H1 (cell line): ENCODE measurements at regions not wholly inside any gene's neighbourhood (a gene's known extent, or its start where the extent isn't known, plus 50 kb on each side); places are given as distances from the start of the nearest gene placed in this dataset.
A peak's percentile ranks its signal among the peaks of the same experiment; 100 is the strongest.

Experiments used
- CTCF ChIA-PET: fragments of 300-600 bp; sonication (Branson Sonifier 250); formaldehyde crosslinking; loops from one replicate; lab custom pipeline; 2021; ENCODE audit not compliant: partially characterized antibody; lab: Charles Lee
- POLR2A ChIA-PET: fragments of 300-600 bp; sonication (Branson Sonifier 250); formaldehyde crosslinking; loops from one replicate; lab custom pipeline; 2021; ENCODE audit warnings: inconsistent platforms; ENCODE audit not compliant: partially characterized antibody; lab: Charles Lee
- DNase-seq, 2 experiments: peaks; one replicate each; pipeline versions ENCODE4 v3.0.0 to v3.0.0-alpha.2; 2010 to 2022; ENCODE audit warnings: low spot score in 2 of 2, low read depth in 1 of 2, mixed read lengths in 1 of 2
- FAIRE-seq: peaks from 2 replicates; lab custom pipeline; 2011; peaks lifted over from hg19 to GRCh38; lab: Jason Lieb, UNC
- H2AFZ ChIP-seq: 2 replicates; pipeline ENCODE4 v1.8.1; 2012; ENCODE audit warnings: low read length, inconsistent platforms
- H2AK5ac ChIP-seq: 2 replicates; pipeline ENCODE4 v1.6.1; 2013; ENCODE audit warnings: low read depth, low read length
- H2BK120ac ChIP-seq: replicated peaks from 2 replicates; pipeline ENCODE3; 2013; ENCODE audit warnings: low read depth, low read length, inconsistent platforms
- H2BK12ac ChIP-seq: 2 replicates; pipeline ENCODE4 v1.6.1; 2013; ENCODE audit warnings: low read depth, low read length
- H2BK15ac ChIP-seq: 2 replicates; pipeline ENCODE4 v1.6.1; 2013; ENCODE audit warnings: low read length
- H2BK20ac ChIP-seq: 2 replicates; pipeline ENCODE4 v1.6.1; 2013; ENCODE audit warnings: low read length
- H2BK5ac ChIP-seq: 2 replicates; pipeline ENCODE4 v1.6.1; 2013; ENCODE audit warnings: low read depth, low read length
- H3K14ac ChIP-seq: 2 replicates; pipeline ENCODE4 v1.6.1; 2013; ENCODE audit warnings: inconsistent platforms; ENCODE audit not compliant: insufficient read length
- H3K18ac ChIP-seq: 2 replicates; pipeline ENCODE4 v1.6.1; 2013; ENCODE audit warnings: low read length; ENCODE audit errors: extremely low read depth
- H3K23ac ChIP-seq: 2 replicates; pipeline ENCODE4 v1.6.1; 2013; ENCODE audit warnings: inconsistent platforms; ENCODE audit not compliant: insufficient read length
- H3K23me2 ChIP-seq: 2 replicates; pipeline ENCODE4 v1.6.1; 2013; ENCODE audit warnings: low read depth, low read length
- H3K27ac ChIP-seq: 2 replicates; pipeline ENCODE4 v1.6.1; 2011; ENCODE audit warnings: low read depth, low read length, inconsistent platforms
- H3K27me3 ChIP-seq, 4 experiments: replicated peaks in 1 of 4; 1 replicate in 1 of 4; 2 replicates in 3 of 4; pipeline versions ENCODE4 v1.6.1 to v1.8.1; 2011 to 2013; ENCODE audit warnings: low read length in 3 of 4, mild to moderate bottlenecking in 3 of 4, inconsistent platforms in 2 of 4, mixed read lengths in 2 of 4, moderate library complexity in 1 of 4; ENCODE audit not compliant: control insufficient read depth in 3 of 4, insufficient read depth in 3 of 4; ENCODE audit errors: extremely low read depth in 1 of 4
- H3K36me3 ChIP-seq, 4 experiments: 2 replicates each; pipeline versions ENCODE4 v1.6.1 to v1.8.1; 2011 to 2013; ENCODE audit warnings: mild to moderate bottlenecking in 4 of 4, low read length in 3 of 4, moderate library complexity in 2 of 4, control low read depth in 1 of 4, inconsistent platforms in 1 of 4; ENCODE audit not compliant: insufficient read depth in 4 of 4, control insufficient read depth in 2 of 4
- H3K4ac ChIP-seq: replicated peaks from 2 replicates; pipeline ENCODE3; 2013; ENCODE audit warnings: low read length, low read depth, mixed read lengths, inconsistent platforms; ENCODE audit not compliant: insufficient read length
- H3K4me1 ChIP-seq, 4 experiments: replicated peaks in 1 of 4; 1 replicate in 1 of 4; 2 replicates in 3 of 4; pipeline versions ENCODE4 v1.6.1 to v1.8.1; 2011 to 2013; ENCODE audit warnings: low read length in 3 of 4, inconsistent platforms in 2 of 4, mixed read lengths in 1 of 4; ENCODE audit not compliant: insufficient read depth in 4 of 4, control insufficient read depth in 3 of 4
- H3K4me2 ChIP-seq, 2 experiments: 2 replicates each; pipeline versions ENCODE4 v1.6.1 to v1.8.1; 2011 to 2013; ENCODE audit warnings: low read depth in 2 of 2, low read length in 2 of 2, control low read depth in 1 of 2, inconsistent platforms in 1 of 2, mild to moderate bottlenecking in 1 of 2; ENCODE audit not compliant: insufficient read depth in 1 of 2
- H3K4me3 ChIP-seq, 4 experiments: fragments of 200-600, 300-600 bp in 1 of 4; sonication (generic), shearing (Covaris generic), sonication (Bioruptor Twin) in 1 of 4; 2 replicates each; pipeline versions ENCODE4 v1.5.1 to v1.8.1; 2011 to 2016; ENCODE audit warnings: low read length in 4 of 4, low read depth in 3 of 4, control low read depth in 2 of 4, inconsistent platforms in 2 of 4, mild to moderate bottlenecking in 2 of 4, mixed read lengths in 1 of 4, moderate library complexity in 1 of 4; ENCODE audit not compliant: insufficient read depth in 2 of 4; ENCODE audit errors: extremely low read depth in 1 of 4
- H3K56ac ChIP-seq: replicated peaks from 2 replicates; pipeline ENCODE3; 2013; ENCODE audit warnings: low read depth, mild to moderate bottlenecking, mixed read lengths, low read length, inconsistent platforms; ENCODE audit not compliant: insufficient read length
- H3K79me1 ChIP-seq: 2 replicates; pipeline ENCODE4 v1.6.1; 2013; ENCODE audit warnings: low read depth, low read length, control low read depth
- H3K79me2 ChIP-seq, 2 experiments: 2 replicates each; pipeline versions ENCODE4 v1.6.1 to v1.8.1; 2012 to 2013; ENCODE audit warnings: low read length in 2 of 2, mild to moderate bottlenecking in 2 of 2, inconsistent platforms in 1 of 2; ENCODE audit not compliant: insufficient read depth in 2 of 2, control insufficient read depth in 1 of 2
- H3K9ac ChIP-seq, 4 experiments: replicated peaks in 1 of 4; 1 replicate in 1 of 4; 2 replicates in 3 of 4; pipeline versions ENCODE4 v1.6.1 to v1.8.1; 2011 to 2013; ENCODE audit warnings: low read depth in 3 of 4, low read length in 3 of 4, control low read depth in 2 of 4, mild to moderate bottlenecking in 2 of 4, moderate library complexity in 2 of 4, inconsistent platforms in 1 of 4; ENCODE audit errors: extremely low read depth in 1 of 4
- H3K9me3 ChIP-seq, 2 experiments: 2 replicates each; pipeline versions ENCODE4 v1.6.1 to v1.8.1; 2012 to 2013; ENCODE audit warnings: mild to moderate bottlenecking in 2 of 2, moderate library complexity in 2 of 2, control low read depth in 1 of 2, inconsistent platforms in 1 of 2, low read depth in 1 of 2, low read length in 1 of 2, mixed read lengths in 1 of 2; ENCODE audit not compliant: insufficient read depth in 2 of 2
- H4K20me1 ChIP-seq, 2 experiments: replicated peaks in 1 of 2; 2 replicates each; pipeline versions ENCODE3 to v1.8.1; 2011 to 2013; ENCODE audit warnings: inconsistent platforms in 2 of 2, low read length in 2 of 2, mild to moderate bottlenecking in 1 of 2; ENCODE audit not compliant: insufficient read depth in 2 of 2, control insufficient read depth in 1 of 2
- H4K5ac ChIP-seq: 2 replicates; pipeline ENCODE4 v1.6.1; 2013; ENCODE audit warnings: low read length, low read depth, mixed read lengths, inconsistent platforms; ENCODE audit not compliant: insufficient read length
- H4K8ac ChIP-seq: 2 replicates; pipeline ENCODE4 v1.8.0; 2013; ENCODE audit warnings: mild to moderate bottlenecking, moderate library complexity, low read length, inconsistent platforms; ENCODE audit not compliant: insufficient read depth; ENCODE audit errors: extremely low read depth
- H4K91ac ChIP-seq: replicated peaks from 2 replicates; pipeline ENCODE3; 2013; ENCODE audit warnings: low read length, mixed read lengths, inconsistent platforms; ENCODE audit not compliant: insufficient read length
- BACH1 ChIP-seq: IDR thresholded peaks from 2 replicates; pipeline ENCODE4 v1.6.1; 2012; ENCODE audit warnings: low read length, improper control_type of control experiment
- BRCA1 ChIP-seq: IDR thresholded peaks from 2 replicates; pipeline ENCODE4 v1.6.1; 2012; ENCODE audit warnings: low read depth, low read length, improper control_type of control experiment
- CBX8 ChIP-seq: fragments of 300-800, 300-1000 bp; sonication (generic); IDR thresholded peaks from 2 replicates; pipeline ENCODE4 v1.7.1; 2016; ENCODE audit warnings: low read depth, low read length, borderline replicate concordance
- GABPA ChIP-seq: IDR thresholded peaks from 2 replicates; pipeline ENCODE4 v1.6.1; 2011; ENCODE audit warnings: mild to moderate bottlenecking, low read length, moderate library complexity, borderline replicate concordance; ENCODE audit not compliant: insufficient read depth
- JUN ChIP-seq: IDR thresholded peaks from 2 replicates; pipeline ENCODE4 v1.6.1; 2011; ENCODE audit warnings: low read depth, mild to moderate bottlenecking, improper control_type of control experiment, low read length
- POLR2AphosphoS5 ChIP-seq: IDR thresholded peaks from 2 replicates; pipeline ENCODE4 v1.6.1; 2011; ENCODE audit warnings: low read depth, low read length
- RBBP5 ChIP-seq: IDR thresholded peaks from 2 replicates; pipeline ENCODE4 v1.7.1; 2012; ENCODE audit warnings: low read depth, mild to moderate bottlenecking, inconsistent platforms, low read length, moderate library complexity, borderline replicate concordance
- SP1 ChIP-seq: IDR thresholded peaks from 2 replicates; pipeline ENCODE4 v1.6.1; 2011; ENCODE audit warnings: low read depth, low read length
- SRF ChIP-seq: IDR thresholded peaks from 2 replicates; pipeline ENCODE4 v1.6.1; 2011; ENCODE audit warnings: mild to moderate bottlenecking, low read depth, low read length, moderate library complexity
- WGBS, 2 experiments: shearing (Covaris generic) in 1 of 2; methylation state at CpG; one replicate each; pipeline versions ENCODE4 v1.1.6 to v1.1.7; 2013 to 2015; ENCODE audit warnings: low lambda C conversion rate in 2 of 2, mixed read lengths in 2 of 2, inconsistent platforms in 1 of 2, low coverage in 1 of 2, missing lambda C conversion rate in 1 of 2; ENCODE audit not compliant: insufficient replicate concordance in 2 of 2, insufficient coverage in 1 of 2, insufficient read length in 1 of 2; ENCODE audit errors: extremely low coverage in 1 of 2, missing lambda C conversion rate in 1 of 2; 5-methylcytosine and 5-hydroxymethylcytosine counted together
- TF ChIP-seq, protein P1 (sequence below), 3 experiments: IDR thresholded peaks; 1 replicate in 2 of 3; 2 replicates in 1 of 3; pipeline versions ENCODE4 v1.5.1 to v1.6.1; 2011; ENCODE audit warnings: low read length in 3 of 3, mild to moderate bottlenecking in 3 of 3, inconsistent platforms in 2 of 3, low read depth in 1 of 3, moderate library complexity in 1 of 3; ENCODE audit not compliant: insufficient read depth in 1 of 3; ENCODE audit errors: control extremely low read depth in 1 of 3

- no peak overlapping the region for H3K56ac ChIP-seq
- no peaks in the 10 kb centered on the region for H3K9me3 ChIP-seq
- no peak for DNase-seq
- no peaks in the 10 kb centered on the region for H3K79me2 ChIP-seq
- no peaks in the 10 kb centered on the region for H3K79me1 ChIP-seq
- CTCF ChIA-PET = no interaction called here
- no peak overlapping the region for H4K5ac ChIP-seq
- WGBS, 2 experiments = 79% methylated on average over 4 of the region's 4 CpGs; no CpG with 5 or more reads in 1 of the 2 experiments
- H3K27me3 ChIP-seq = no peaks in the 10 kb centered on the region
- no peak overlapping the region for H3K23ac ChIP-seq
- H4K20me1 ChIP-seq = no peaks in the 10 kb centered on the region
- H2BK120ac ChIP-seq = no peak overlapping the region
- H3K18ac ChIP-seq = no peak overlapping the region
- no peak overlapping the region for H2BK5ac ChIP-seq
- H2AK5ac ChIP-seq = no peak overlapping the region
- FAIRE-seq = peak; percentile 57
- POLR2A ChIA-PET = no interaction called here
- H4K8ac ChIP-seq = no peak overlapping the region
- H2BK20ac ChIP-seq = no peak overlapping the region
- H3K23me2 ChIP-seq = no peaks in the 10 kb centered on the region
- H2BK12ac ChIP-seq = no peak overlapping the region
- no peaks in the 10 kb centered on the region for H3K4me1 ChIP-seq
- 0 out of 2 replicates have a peak overlapping the region, but pooled peaks have one; percentile 14 for H3K27ac ChIP-seq
- H4K91ac ChIP-seq = no peak overlapping the region
- no peak overlapping the region for H3K14ac ChIP-seq
- no peak overlapping the region for H3K9ac ChIP-seq
- H3K4me3 ChIP-seq = no peak overlapping the region
- H3K36me3 ChIP-seq = no peaks in the 10 kb centered on the region
- no peak overlapping the region for H2BK15ac ChIP-seq
- no peak overlapping the region for H3K4ac ChIP-seq
- no peak overlapping the region for H3K4me2 ChIP-seq
- peak overlapping the region; percentile 95 for H2AFZ ChIP-seq
- TF ChIP-seq, protein P1, sequence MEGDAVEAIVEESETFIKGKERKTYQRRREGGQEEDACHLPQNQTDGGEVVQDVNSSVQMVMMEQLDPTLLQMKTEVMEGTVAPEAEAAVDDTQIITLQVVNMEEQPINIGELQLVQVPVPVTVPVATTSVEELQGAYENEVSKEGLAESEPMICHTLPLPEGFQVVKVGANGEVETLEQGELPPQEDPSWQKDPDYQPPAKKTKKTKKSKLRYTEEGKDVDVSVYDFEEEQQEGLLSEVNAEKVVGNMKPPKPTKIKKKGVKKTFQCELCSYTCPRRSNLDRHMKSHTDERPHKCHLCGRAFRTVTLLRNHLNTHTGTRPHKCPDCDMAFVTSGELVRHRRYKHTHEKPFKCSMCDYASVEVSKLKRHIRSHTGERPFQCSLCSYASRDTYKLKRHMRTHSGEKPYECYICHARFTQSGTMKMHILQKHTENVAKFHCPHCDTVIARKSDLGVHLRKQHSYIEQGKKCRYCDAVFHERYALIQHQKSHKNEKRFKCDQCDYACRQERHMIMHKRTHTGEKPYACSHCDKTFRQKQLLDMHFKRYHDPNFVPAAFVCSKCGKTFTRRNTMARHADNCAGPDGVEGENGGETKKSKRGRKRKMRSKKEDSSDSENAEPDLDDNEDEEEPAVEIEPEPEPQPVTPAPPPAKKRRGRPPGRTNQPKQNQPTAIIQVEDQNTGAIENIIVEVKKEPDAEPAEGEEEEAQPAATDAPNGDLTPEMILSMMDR (IDR thresholded peaks at IDR 0.05; ENCODE audit: control extremely low read depth in 1 of 3, insufficient read depth in 1 of 3, low read depth in 1 of 3, low read length in 3 of 3) = no peak
- no peak for TF ChIP-seq SRF
- no peak for TF ChIP-seq SP1
- TF ChIP-seq GABPA = no peak
- no peak for TF ChIP-seq CBX8
- no peak for TF ChIP-seq BACH1
- no peak for TF ChIP-seq BRCA1
- TF ChIP-seq JUN = no peak
- TF ChIP-seq POLR2AphosphoS5 = no peak
- no peak for TF ChIP-seq RBBP5
Observed at GRCh38 chr3:163809540-163809993, 1268.7 kb downstream of the SI start.
